ENCODE measurements at regions not wholly inside any gene's neighbourhood (a gene's known extent, or its start where the extent isn't known, plus 50 kb on each side); places are given as distances from the start of the nearest gene placed in this dataset.

DNA sequence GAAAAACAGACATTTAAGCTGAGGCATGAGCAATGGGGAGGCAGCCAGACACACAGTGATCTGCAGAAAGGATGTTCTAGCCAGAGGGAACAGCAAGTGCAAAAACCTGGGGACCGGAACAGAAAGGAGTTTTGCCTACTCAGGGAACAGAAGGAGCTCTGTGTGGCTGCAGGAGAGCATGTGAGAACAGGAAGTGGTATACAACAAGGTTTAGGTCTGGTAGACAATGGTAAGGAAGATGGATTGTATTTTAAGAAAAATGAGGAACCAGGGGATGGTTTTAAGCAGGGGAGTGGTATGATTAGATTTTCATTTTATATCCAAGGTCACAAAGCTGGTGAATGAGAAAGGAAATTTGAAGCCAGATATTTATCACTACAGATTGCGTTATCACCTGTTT, 157.5 kb downstream of the UNC5CL start:
- H3K4me1 ChIP-seq (ENCODE audit: insufficient read depth, low read length): peaks cover 20% of the 10 kb centered on the region
- H4K20me1 ChIP-seq (ENCODE audit: insufficient read depth, low read length): no peaks in the 10 kb centered on the region
- no peaks in the 10 kb centered on the region for H3K9me3 ChIP-seq (ENCODE audit: low read length)
- no peaks in the 10 kb centered on the region for H3K79me2 ChIP-seq (ENCODE audit: insufficient read depth, low read length)
- intact Hi-C loops (cut with micrococcal nuclease; ENCODE audit: unreplicated experiment): no loop called here
- ChIA-PET CTCF (ENCODE audit: low intra/inter-chr PET ratio, low total read pairs) (no interaction called here), POLR2A (no interaction called here)
- no peak overlapping the region for H3K27ac ChIP-seq (ENCODE audit: extremely low read length, insufficient read depth, low read length)
- no peak overlapping the region for H3K4me3 ChIP-seq (replicated peaks in 1 of 3; ENCODE audit: insufficient read depth in 1 of 3, low read depth in 2 of 3, low read length in 3 of 3)
- no peak for ATAC-seq
- no peaks in the 10 kb centered on the region for H3K36me3 ChIP-seq (replicated peaks in 1 of 2; ENCODE audit: control insufficient read depth in 1 of 2, insufficient read depth in 2 of 2, low read length in 2 of 2)
- H3K4me2 ChIP-seq (ENCODE audit: low read depth, low read length): no peak overlapping the region
- no TSS peak for BruUV-seq (replicated peaks)
- no peak overlapping the region for H3K9ac ChIP-seq (ENCODE audit: insufficient read depth, low read depth, low read length)
- in situ Hi-C loops (cut with HindIII; ENCODE audit: extremely low pct_ligation_motif_present, low pct_unique_long_range_greater_than_20kb): no loop called here
- TF ChIP-seq NFKB2 (CRISPR knock-in tag; IDR thresholded peaks at IDR 0.05; ENCODE audit: borderline replicate concordance) (no peak), MED13 (CRISPR knock-in tag; IDR thresholded peaks at IDR 0.05) (no peak), ZNF367 (CRISPR knock-in tag; IDR thresholded peaks at IDR 0.05; ENCODE audit: borderline replicate concordance) (no peak), HNF4G (IDR thresholded peaks at IDR 0.05; ENCODE audit: borderline replicate concordance, low read depth, low read length) (no peak), HNF4G (CRISPR knock-in tag; IDR thresholded peaks at IDR 0.05; ENCODE audit: borderline replicate concordance, low read depth) (no peak), NR2F1 (CRISPR knock-in tag; IDR thresholded peaks at IDR 0.05) (no peak), ZNF337 (CRISPR knock-in tag; IDR thresholded peaks at IDR 0.05; ENCODE audit: borderline replicate concordance, low read depth) (no peak), ZNF607 (CRISPR knock-in tag; IDR thresholded peaks at IDR 0.05; ENCODE audit: borderline replicate concordance) (no peak), TRIM24 (CRISPR knock-in tag; IDR thresholded peaks at IDR 0.05) (no peak), RBM39 (IDR thresholded peaks at IDR 0.05; ENCODE audit: low read depth, low read length, poor library complexity, severe bottlenecking) (no peak), NRL (CRISPR knock-in tag; IDR thresholded peaks at IDR 0.05; ENCODE audit: borderline replicate concordance) (no peak), GLI4 (CRISPR knock-in tag; IDR thresholded peaks at IDR 0.05; ENCODE audit: borderline replicate concordance) (no peak), PAWR (CRISPR knock-in tag; IDR thresholded peaks at IDR 0.05; ENCODE audit: borderline replicate concordance) (no peak), ZNF235 (CRISPR knock-in tag; IDR thresholded peaks at IDR 0.05; ENCODE audit: borderline replicate concordance) (no peak), ZSCAN25 (CRISPR knock-in tag; IDR thresholded peaks at IDR 0.05) (no peak), ZNF660 (CRISPR knock-in tag; IDR thresholded peaks at IDR 0.05; ENCODE audit: borderline replicate concordance, low read depth) (no peak), FOXC1 (CRISPR knock-in tag; IDR thresholded peaks at IDR 0.05; ENCODE audit: borderline replicate concordance) (no peak)
- TF ChIP-seq, protein P1, sequence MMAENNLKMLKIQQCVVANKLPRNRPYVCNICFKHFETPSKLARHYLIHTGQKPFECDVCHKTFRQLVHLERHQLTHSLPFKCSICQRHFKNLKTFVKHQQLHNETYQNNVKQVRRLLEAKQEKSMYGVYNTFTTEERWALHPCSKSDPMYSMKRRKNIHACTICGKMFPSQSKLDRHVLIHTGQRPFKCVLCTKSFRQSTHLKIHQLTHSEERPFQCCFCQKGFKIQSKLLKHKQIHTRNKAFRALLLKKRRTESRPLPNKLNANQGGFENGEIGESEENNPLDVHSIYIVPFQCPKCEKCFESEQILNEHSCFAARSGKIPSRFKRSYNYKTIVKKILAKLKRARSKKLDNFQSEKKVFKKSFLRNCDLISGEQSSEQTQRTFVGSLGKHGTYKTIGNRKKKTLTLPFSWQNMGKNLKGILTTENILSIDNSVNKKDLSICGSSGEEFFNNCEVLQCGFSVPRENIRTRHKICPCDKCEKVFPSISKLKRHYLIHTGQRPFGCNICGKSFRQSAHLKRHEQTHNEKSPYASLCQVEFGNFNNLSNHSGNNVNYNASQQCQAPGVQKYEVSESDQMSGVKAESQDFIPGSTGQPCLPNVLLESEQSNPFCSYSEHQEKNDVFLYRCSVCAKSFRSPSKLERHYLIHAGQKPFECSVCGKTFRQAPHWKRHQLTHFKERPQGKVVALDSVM (CRISPR knock-in tag; IDR thresholded peaks at IDR 0.05): no peak
- TF ChIP-seq, protein P2, sequence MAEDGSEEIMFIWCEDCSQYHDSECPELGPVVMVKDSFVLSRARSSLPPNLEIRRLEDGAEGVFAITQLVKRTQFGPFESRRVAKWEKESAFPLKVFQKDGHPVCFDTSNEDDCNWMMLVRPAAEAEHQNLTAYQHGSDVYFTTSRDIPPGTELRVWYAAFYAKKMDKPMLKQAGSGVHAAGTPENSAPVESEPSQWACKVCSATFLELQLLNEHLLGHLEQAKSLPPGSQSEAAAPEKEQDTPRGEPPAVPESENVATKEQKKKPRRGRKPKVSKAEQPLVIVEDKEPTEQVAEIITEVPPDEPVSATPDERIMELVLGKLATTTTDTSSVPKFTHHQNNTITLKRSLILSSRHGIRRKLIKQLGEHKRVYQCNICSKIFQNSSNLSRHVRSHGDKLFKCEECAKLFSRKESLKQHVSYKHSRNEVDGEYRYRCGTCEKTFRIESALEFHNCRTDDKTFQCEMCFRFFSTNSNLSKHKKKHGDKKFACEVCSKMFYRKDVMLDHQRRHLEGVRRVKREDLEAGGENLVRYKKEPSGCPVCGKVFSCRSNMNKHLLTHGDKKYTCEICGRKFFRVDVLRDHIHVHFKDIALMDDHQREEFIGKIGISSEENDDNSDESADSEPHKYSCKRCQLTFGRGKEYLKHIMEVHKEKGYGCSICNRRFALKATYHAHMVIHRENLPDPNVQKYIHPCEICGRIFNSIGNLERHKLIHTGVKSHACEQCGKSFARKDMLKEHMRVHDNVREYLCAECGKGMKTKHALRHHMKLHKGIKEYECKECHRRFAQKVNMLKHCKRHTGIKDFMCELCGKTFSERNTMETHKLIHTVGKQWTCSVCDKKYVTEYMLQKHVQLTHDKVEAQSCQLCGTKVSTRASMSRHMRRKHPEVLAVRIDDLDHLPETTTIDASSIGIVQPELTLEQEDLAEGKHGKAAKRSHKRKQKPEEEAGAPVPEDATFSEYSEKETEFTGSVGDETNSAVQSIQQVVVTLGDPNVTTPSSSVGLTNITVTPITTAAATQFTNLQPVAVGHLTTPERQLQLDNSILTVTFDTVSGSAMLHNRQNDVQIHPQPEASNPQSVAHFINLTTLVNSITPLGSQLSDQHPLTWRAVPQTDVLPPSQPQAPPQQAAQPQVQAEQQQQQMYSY (CRISPR knock-in tag; IDR thresholded peaks at IDR 0.05): no peak
- TF ChIP-seq, protein P3, sequence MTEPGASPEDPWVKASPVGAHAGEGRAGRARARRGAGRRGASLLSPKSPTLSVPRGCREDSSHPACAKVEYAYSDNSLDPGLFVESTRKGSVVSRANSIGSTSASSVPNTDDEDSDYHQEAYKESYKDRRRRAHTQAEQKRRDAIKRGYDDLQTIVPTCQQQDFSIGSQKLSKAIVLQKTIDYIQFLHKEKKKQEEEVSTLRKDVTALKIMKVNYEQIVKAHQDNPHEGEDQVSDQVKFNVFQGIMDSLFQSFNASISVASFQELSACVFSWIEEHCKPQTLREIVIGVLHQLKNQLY (CRISPR knock-in tag; IDR thresholded peaks at IDR 0.05): no peak
- 15% methylated on average over 2 of the region's 2 CpGs for WGBS (ENCODE audit: low lambda C conversion rate)
- no peak overlapping the region for H2AFZ ChIP-seq (ENCODE audit: low read length)
- no peak for FAIRE-seq
- peaks cover 0 to 14% of the 10 kb centered on the region in 2 experiments; a peak in 3 of 5 replicates for H3K27me3 ChIP-seq (ENCODE audit: control insufficient read depth in 1 of 2, insufficient read depth in 2 of 2, low read length in 2 of 2)
- DNase-seq (ENCODE audit: low spot score): no peak
